Neural cell (in vitro differentiated cells): ENCODE measurements at regions not wholly inside any gene's neighbourhood (a gene's known extent, or its start where the extent isn't known, plus 50 kb on each side); places are given as distances from the start of the nearest gene placed in this dataset.

Experiments used
- H2AFZ ChIP-seq: fragments of 200-600, 300-800 bp; sonication (generic), shearing (Covaris generic); 2 replicates; pipeline ENCODE4 v1.6.0; 2014; ENCODE audit warnings: low read depth, mild to moderate bottlenecking, antibody characterized with exemption, low read length, moderate library complexity
- H3F3A ChIP-seq: fragments of 200-600 bp; shearing (Covaris generic); 2 replicates; pipeline ENCODE4 v1.6.1; 2016; ENCODE audit warnings: mild to moderate bottlenecking, moderate library complexity, mixed read lengths, antibody characterized with exemption, low read length; ENCODE audit not compliant: insufficient read depth, poor library complexity, severe bottlenecking
- H3K27ac ChIP-seq: fragments of 200-600, 300-800 bp; sonication (generic), shearing (Covaris generic); 2 replicates; pipeline ENCODE4 v1.5.1; 2014; ENCODE audit warnings: mild to moderate bottlenecking, low read length, moderate library complexity
- H3K27me3 ChIP-seq: fragments of 300-800, 200-600 bp; sonication (generic), shearing (Covaris generic); 2 replicates; pipeline ENCODE4 v1.6.0; 2014; ENCODE audit warnings: mild to moderate bottlenecking, low read depth, low read length, moderate library complexity; ENCODE audit not compliant: insufficient read depth
- H3K36me3 ChIP-seq: fragments of 300-800, 200-600 bp; sonication (generic), shearing (Covaris generic); 2 replicates; pipeline ENCODE4 v1.5.1; 2014; ENCODE audit warnings: mild to moderate bottlenecking, antibody characterized with exemption, low read length, moderate library complexity; ENCODE audit not compliant: insufficient read depth
- H3K4me2 ChIP-seq: fragments of 300-800, 200-600 bp; sonication (generic), shearing (Covaris generic); 2 replicates; pipeline ENCODE4 v1.6.0; 2014; ENCODE audit warnings: mild to moderate bottlenecking, low read length
- H3K4me3 ChIP-seq: fragments of 300-800, 200-600 bp; sonication (generic), shearing (Covaris generic); 2 replicates; pipeline ENCODE4 v1.5.1; 2014; ENCODE audit warnings: mild to moderate bottlenecking, low read length, moderate library complexity
- H3K79me2 ChIP-seq: fragments of 200-600 bp; shearing (Covaris generic); replicated peaks from 2 replicates; pipeline ENCODE4 v1.6.0; 2014; ENCODE audit warnings: mild to moderate bottlenecking, low read length, moderate library complexity; ENCODE audit not compliant: insufficient read depth
- H3K9ac ChIP-seq: fragments of 300-800, 200-600 bp; sonication (generic), shearing (Covaris generic); 2 replicates; pipeline ENCODE4 v1.6.1; 2016; ENCODE audit warnings: mild to moderate bottlenecking, low read length, mixed read lengths
- H3K9me2 ChIP-seq: fragments of 200-600 bp; shearing (Covaris generic); 2 replicates; pipeline ENCODE4 v1.6.1; 2016; ENCODE audit warnings: mild to moderate bottlenecking, low read length, mixed read lengths; ENCODE audit not compliant: insufficient read depth
- H3K9me3 ChIP-seq: fragments of 200-600, 300-800 bp; sonication (generic), shearing (Covaris generic); 2 replicates; pipeline ENCODE4 v1.6.1; 2016; ENCODE audit warnings: mild to moderate bottlenecking, mixed run types, low read length, moderate library complexity, mixed read lengths
- H4K20me1 ChIP-seq: fragments of 200-600 bp; shearing (Covaris generic); 2 replicates; pipeline ENCODE4 v1.6.1; 2016; ENCODE audit warnings: mild to moderate bottlenecking, mixed run types; ENCODE audit not compliant: insufficient read depth
- CTCF ChIP-seq: fragments of 450-650 bp; IDR thresholded peaks from 2 replicates; pipeline ENCODE4 v1.5.1; 2014; ENCODE audit warnings: antibody characterized with exemption, mild to moderate bottlenecking, moderate library complexity; ENCODE audit not compliant: poor library complexity, severe bottlenecking
- EP300 ChIP-seq: fragments of 450-650 bp; conservative IDR thresholded peaks from 2 replicates; pipeline ENCODE4 v1.6.1; 2014; ENCODE audit warnings: antibody characterized with exemption, mild to moderate bottlenecking, moderate library complexity; ENCODE audit not compliant: poor library complexity, severe bottlenecking
- EZH2 ChIP-seq: fragments of 200-600, 300-800 bp; shearing (Covaris generic), sonication (generic); IDR thresholded peaks from 2 replicates; pipeline ENCODE4 v1.6.1; 2014; ENCODE audit warnings: antibody characterized with exemption, low read length, borderline replicate concordance, mild to moderate bottlenecking; ENCODE audit not compliant: insufficient read depth, poor library complexity, severe bottlenecking
- MXI1 ChIP-seq: fragments of 450-650 bp; conservative IDR thresholded peaks from 2 replicates; pipeline ENCODE4 v1.6.1; 2014; ENCODE audit warnings: antibody characterized with exemption, mild to moderate bottlenecking; ENCODE audit not compliant: poor library complexity, severe bottlenecking
- POLR2AphosphoS5 ChIP-seq: IDR thresholded peaks from 2 replicates; pipeline ENCODE4 v1.6.1; 2012
- RAD21 ChIP-seq: fragments of 450-650 bp; conservative IDR thresholded peaks from 2 replicates; pipeline ENCODE4 v1.6.1; 2014; ENCODE audit warnings: antibody characterized with exemption, mild to moderate bottlenecking, moderate library complexity
- SMC3 ChIP-seq: fragments of 450-650 bp; conservative IDR thresholded peaks from 2 replicates; pipeline ENCODE4 v1.6.1; 2014; ENCODE audit warnings: antibody characterized with exemption, mild to moderate bottlenecking, moderate library complexity; ENCODE audit not compliant: poor library complexity
- TAF1 ChIP-seq: IDR thresholded peaks from 2 replicates; pipeline ENCODE4 v1.6.1; 2012; ENCODE audit warnings: low read depth
- TF ChIP-seq, protein P1 (sequence below): IDR thresholded peaks from 2 replicates; pipeline ENCODE4 v1.6.1; 2012; ENCODE audit warnings: borderline replicate concordance

- Histone ChIP-seq H3K9me2 (no peaks in the 10 kb centered on the region), H2AFZ (no peak overlapping the region), H3K36me3 (no peaks in the 10 kb centered on the region), H3K4me2 (no peak overlapping the region), H3K9me3 (peaks cover 8% of the 10 kb centered on the region), H3K79me2 (no peaks in the 10 kb centered on the region), H3K27ac (no peak overlapping the region), H3K4me3 (no peak overlapping the region), H3F3A (no peaks in the 10 kb centered on the region), H3K27me3 (no peaks in the 10 kb centered on the region), H3K9ac (no peak overlapping the region), H4K20me1 (no peaks in the 10 kb centered on the region)
- TF ChIP-seq MXI1 = no peak
- no peak for TF ChIP-seq POLR2AphosphoS5
- TF ChIP-seq CTCF = no peak
- TF ChIP-seq, protein P1, sequence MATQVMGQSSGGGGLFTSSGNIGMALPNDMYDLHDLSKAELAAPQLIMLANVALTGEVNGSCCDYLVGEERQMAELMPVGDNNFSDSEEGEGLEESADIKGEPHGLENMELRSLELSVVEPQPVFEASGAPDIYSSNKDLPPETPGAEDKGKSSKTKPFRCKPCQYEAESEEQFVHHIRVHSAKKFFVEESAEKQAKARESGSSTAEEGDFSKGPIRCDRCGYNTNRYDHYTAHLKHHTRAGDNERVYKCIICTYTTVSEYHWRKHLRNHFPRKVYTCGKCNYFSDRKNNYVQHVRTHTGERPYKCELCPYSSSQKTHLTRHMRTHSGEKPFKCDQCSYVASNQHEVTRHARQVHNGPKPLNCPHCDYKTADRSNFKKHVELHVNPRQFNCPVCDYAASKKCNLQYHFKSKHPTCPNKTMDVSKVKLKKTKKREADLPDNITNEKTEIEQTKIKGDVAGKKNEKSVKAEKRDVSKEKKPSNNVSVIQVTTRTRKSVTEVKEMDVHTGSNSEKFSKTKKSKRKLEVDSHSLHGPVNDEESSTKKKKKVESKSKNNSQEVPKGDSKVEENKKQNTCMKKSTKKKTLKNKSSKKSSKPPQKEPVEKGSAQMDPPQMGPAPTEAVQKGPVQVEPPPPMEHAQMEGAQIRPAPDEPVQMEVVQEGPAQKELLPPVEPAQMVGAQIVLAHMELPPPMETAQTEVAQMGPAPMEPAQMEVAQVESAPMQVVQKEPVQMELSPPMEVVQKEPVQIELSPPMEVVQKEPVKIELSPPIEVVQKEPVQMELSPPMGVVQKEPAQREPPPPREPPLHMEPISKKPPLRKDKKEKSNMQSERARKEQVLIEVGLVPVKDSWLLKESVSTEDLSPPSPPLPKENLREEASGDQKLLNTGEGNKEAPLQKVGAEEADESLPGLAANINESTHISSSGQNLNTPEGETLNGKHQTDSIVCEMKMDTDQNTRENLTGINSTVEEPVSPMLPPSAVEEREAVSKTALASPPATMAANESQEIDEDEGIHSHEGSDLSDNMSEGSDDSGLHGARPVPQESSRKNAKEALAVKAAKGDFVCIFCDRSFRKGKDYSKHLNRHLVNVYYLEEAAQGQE = no peak
- TF ChIP-seq SMC3 = no peak
- TF ChIP-seq RAD21 = no peak
- no peak for TF ChIP-seq TAF1
- no peak for TF ChIP-seq EP300
- no peak for TF ChIP-seq EZH2
These were observed 698.3 kb downstream of the ADGRL2 start for GRCh38 chr1:82499022-82499421.

- no peaks in the 10 kb centered on the region for H3F3A ChIP-seq
- H3K27me3 ChIP-seq = no peaks in the 10 kb centered on the region
- no peak for TF ChIP-seq SMC3
- no peak for TF ChIP-seq RAD21
- TF ChIP-seq EP300 = no peak
- no peak for TF ChIP-seq MXI1
- no peak for TF ChIP-seq CTCF
- TF ChIP-seq POLR2AphosphoS5 = no peak
- no peak for TF ChIP-seq EZH2
- TF ChIP-seq, protein P1 = no peak
- TF ChIP-seq TAF1 = no peak
- no peak overlapping the region for H3K9ac ChIP-seq
- H3K4me2 ChIP-seq = no peak overlapping the region
- no peaks in the 10 kb centered on the region for H4K20me1 ChIP-seq
- H3K9me3 ChIP-seq = peaks cover 8% of the 10 kb centered on the region
- no peak overlapping the region for H3K4me3 ChIP-seq
- no peak overlapping the region for H2AFZ ChIP-seq
- H3K36me3 ChIP-seq = no peaks in the 10 kb centered on the region
- no peaks in the 10 kb centered on the region for H3K79me2 ChIP-seq
- no peak overlapping the region for H3K27ac ChIP-seq
- no peaks in the 10 kb centered on the region for H3K9me2 ChIP-seq
These were observed 693.4 kb downstream of the ADGRL2 start for GRCh38 chr1:82494117-82494516.
